HG02678 (cell line): ENCODE measurements at regions not wholly inside any gene's neighbourhood (a gene's known extent, or its start where the extent isn't known, plus 50 kb on each side); places are given as distances from the start of the nearest gene placed in this dataset.

Source experiments
- ATAC-seq: cut with Tn5 transposase; IDR thresholded peaks from one replicate; pipeline ENCODE4 v1.9.1; 2021; ENCODE audit warnings: mild to moderate bottlenecking, moderate library complexity; ENCODE audit not compliant: unreplicated experiment

GRCh38 chr10:15462253-15462897 lies 91.3 kb upstream of the FAM171A1 start:
- no peak for ATAC-seq

DNA sequence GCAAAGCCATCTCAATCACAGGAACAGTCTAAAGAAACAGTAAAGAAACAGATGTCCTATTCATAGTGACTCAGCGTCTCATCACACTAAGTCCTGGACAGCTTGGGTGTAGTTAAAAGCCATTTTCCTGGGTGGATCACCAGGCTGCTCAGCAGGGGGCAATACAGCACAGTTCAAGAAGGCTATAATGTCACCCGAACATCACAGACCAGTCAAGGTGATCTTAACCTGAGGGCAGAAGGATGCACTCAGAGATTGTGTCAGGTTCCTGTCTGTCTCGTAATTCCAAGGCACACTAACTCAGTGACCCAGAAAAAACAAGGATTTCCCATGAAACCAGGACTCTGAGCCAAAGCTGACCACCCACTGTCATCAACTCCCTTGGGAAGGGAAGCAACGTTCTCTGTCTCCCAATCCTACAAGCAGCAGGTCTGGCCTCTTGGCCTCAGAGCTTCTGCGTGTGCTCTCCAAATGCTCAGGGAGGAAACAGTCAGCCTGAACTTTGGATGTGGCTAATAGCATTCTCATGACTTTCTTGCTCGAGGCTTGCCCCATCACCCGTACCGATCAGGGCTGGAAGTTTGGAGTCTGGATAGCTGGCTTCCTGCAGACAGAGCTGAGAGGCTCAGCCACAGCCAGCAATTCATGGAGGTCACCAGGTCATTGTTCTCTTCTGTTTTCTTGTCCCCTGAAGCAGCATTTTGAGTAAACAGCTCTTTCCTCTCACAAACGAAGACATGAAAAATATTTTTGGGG lies 90.4 kb upstream of the FAM171A1 start:
- ATAC-seq = no peak

GRCh38 chr10:15460661-15461060 lies 89.6 kb upstream of the FAM171A1 start:
- ATAC-seq = no peak

DNA sequence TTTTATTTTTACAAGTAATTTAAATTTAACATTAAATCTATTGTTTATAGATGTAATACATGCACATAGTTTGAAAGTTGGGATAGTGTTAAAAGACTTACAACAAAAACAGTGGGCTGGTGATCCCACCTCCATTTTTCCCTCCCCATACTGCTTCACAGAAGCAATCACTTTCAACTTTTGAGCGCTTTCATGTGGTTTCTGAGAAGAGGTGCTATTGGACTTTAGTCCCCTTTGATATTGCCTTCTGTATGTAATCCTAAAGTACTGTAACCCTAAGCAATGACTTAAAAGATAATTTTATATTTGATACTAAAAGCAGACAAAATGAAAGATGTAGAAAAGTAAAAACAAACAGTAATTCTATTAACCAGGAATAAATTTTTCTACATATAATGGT lies 88.1 kb upstream of the FAM171A1 start:
- ATAC-seq = no peak

GRCh38 chr10:15457382-15457781 lies 86.3 kb upstream of the FAM171A1 start:
- ATAC-seq = no peak

DNA sequence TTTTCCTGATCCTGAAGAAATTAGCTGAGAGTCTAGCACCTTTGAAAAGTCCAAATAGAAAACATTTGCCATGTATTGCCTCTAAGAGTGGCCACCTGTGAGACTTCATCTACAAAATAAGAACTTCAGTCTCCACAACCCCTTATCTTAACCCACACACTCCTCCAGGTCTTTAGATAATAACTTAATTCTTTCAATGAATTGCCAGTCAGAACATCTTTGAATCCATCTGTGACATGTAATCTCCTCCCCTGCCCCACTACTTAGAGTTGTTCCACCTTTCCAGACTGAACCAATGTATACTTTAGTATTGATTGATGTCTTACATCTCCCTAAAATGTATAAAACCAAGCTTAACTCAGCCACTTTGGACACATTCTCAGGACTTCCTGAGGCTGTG lies 84.4 kb upstream of the FAM171A1 start:
- ATAC-seq = no peak

DNA sequence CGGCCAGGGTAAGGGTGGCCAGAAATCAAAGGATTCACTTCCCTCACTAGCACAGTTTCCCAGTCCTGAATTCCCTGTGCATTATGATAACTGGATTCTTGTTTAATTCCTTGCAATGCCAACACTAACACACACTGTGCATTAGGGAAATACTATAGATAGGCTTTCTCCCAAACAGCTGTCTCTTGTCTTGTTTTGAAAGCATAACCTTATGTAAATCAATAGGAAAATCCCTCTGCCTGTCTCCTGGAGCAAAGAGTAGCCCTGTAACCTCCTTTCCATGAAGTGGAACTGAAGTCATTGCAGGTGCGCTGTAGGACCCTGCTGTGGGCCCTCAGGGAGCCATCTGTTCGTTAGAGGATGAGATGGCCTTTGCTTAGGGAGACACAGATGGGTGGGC lies 82.8 kb upstream of the FAM171A1 start:
- ATAC-seq = no peak

DNA sequence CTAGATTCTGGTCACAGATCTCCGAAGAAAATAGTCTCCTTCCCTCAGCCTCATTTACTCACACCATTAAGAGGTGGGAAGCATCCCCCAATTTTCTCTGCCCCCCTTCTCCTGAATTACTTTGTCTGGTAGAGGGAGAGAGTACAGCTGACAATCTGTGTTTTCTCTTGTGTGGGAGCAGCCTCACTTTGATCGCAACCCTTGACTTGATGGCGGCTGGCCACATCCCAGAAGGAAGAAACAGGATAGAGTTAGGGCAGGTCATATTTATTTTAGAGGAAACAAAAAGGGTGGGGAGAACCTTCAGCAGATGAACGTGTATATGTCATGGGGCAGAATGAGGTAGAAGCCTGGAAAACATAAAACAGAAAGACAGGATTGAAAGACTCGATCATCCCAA lies 82.4 kb upstream of the FAM171A1 start:
- ATAC-seq = no peak

GRCh38 chr10:15452545-15452944 lies 81.5 kb upstream of the FAM171A1 start:
- no peak for ATAC-seq

DNA sequence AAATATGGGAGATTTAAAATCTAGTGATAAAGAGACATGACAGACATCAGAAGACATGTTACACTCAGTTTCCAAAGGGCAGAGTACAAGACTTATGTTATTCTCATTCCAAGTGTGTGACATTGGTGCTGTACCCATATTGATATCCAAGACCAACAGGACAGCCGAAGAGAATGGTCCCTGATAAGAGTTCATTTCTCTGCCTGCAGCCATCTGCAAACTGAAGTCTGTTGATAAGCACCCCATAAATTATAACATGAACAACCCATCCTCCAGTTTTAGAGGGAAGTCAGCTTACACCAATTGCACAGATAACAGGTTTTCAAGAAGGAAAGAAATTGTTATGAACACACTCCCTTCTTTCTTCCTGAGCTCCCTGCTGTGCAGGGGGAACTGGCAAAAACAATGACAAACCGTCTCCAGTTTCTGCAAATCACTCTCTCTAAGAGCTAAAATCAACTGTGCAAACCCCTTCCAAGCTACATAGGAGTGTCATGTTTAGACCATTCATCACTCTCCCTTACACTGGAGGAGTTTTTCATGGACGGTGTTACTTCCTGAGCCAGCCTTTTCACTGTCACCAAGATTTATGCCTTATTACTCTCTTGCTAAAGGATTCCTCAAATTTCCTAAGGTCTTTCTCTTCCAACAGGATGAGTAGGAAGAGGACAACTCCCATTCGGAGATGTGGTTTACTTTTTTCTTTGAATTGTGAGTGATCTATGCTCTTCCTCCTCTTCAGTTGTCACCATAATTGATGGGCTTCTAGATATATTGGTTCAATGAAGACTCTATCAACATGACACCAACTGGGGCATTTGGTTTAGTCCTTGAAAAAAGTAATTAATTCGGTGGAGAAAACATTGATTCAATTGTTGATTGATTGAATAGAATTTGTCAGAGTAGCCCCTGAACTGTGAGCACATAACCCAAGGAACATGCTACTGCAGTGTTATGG lies 80.3 kb upstream of the FAM171A1 start:
- ATAC-seq = no peak

GRCh38 chr10:15448598-15448997 lies 77.5 kb upstream of the FAM171A1 start:
- ATAC-seq = no peak

GRCh38 chr10:15445006-15445390 lies 73.9 kb upstream of the FAM171A1 start:
- no peak for ATAC-seq

GRCh38 chr10:15444105-15445005 lies 73.3 kb upstream of the FAM171A1 start:
- ATAC-seq = no peak

GRCh38 chr10:15442056-15442455 lies 71.0 kb upstream of the FAM171A1 start:
- no peak for ATAC-seq

GRCh38 chr10:15440204-15440711 lies 69.2 kb upstream of the FAM171A1 start:
- ATAC-seq = no peak

- ATAC-seq = no peak
Observed at GRCh38 chr10:15439341-15439842, 68.3 kb upstream of the FAM171A1 start.

DNA sequence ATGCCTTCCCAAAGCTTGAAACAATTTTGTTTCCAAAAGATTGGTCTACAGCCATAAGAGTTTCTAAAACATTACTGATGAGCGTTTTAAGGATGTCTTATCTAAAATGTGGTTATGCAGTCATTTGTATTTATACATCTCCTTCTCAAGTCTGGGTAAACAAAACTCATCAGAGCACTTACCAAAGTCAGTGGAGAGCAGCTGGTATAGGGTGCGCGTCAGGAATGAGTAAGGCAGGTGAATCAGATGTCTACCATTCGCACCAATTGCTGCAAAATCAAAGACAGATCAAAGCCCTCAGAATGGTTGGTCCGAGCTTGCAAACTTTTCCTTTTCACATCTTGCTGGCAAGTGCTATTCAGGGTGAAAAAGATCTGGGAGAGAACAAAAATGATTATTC lies 65.6 kb upstream of the FAM171A1 start:
- no peak for ATAC-seq

DNA sequence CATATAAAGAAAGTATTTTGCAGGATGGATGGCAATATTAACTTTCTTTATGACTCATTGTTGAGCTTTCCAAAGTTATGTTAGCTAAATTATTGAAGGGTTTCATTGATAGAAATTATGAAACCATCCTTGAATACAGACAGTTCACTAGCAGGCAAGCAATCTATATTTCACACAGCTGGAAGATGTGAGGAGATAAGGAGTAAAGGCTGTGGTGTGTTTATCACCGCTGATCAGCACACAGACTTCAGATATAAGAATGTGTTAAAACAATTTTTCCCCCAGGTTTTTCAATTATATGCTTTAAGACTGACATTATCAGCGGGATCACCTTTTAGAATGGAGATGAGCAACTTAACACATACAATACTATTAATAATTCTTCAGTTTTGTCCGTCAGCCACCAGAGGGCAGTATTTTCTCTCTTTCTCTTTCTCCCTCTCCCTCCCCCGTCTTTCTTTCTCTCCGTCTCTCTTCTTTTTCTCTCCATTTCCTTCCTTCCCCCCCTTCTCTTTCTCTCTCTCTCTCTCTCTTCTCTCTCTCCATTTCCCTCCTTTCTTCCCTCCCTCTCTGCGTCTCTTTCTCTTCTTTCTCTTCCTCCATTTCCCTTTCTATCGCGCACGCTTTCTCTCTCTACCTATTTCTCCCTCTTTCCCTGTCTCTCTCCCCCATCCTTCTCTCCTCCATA lies 62.9 kb upstream of the FAM171A1 start:
- ATAC-seq = peak; percentile 51

DNA sequence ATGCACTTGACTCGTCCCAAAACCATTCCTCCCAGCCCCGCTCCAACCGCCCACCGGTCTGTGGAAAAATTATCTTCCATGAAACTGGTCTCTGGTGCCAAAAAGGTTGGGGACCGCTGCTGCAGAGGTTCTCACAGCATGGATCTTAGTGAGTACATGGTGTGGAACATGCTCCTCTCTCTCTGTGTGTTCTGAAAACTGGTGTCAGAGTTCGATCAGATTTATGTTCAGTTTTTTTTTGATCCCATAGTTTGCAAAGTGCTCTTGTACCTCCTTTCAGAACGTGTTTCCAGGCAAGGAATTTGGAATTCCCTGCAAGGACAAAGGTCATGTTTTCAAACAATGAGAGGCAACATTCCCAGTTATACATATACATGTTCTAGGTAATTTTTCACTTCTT lies 61.2 kb upstream of the FAM171A1 start:
- no peak for ATAC-seq
